ENCODE measurements at regions not wholly inside any gene's neighbourhood (a gene's known extent, or its start where the extent isn't known, plus 50 kb on each side); places are given as distances from the start of the nearest gene placed in this dataset.

GRCh38 chr17:77824102-77824779, 134.3 kb upstream of the TNRC6C start:
- Histone ChIP-seq H3K9me3 (ENCODE audit: control extremely low read depth in 1 of 5, control insufficient read depth in 4 of 5, insufficient read depth in 2 of 5, low read depth in 1 of 5, low read length in 4 of 5) (no peaks in the 10 kb centered on the region), H3K4me1 (ENCODE audit: control extremely low read depth in 1 of 4, control insufficient read depth in 4 of 4, insufficient read depth in 4 of 4, low read length in 3 of 4) (no peaks in the 10 kb centered on the region), H3K36me3 (ENCODE audit: control insufficient read depth in 4 of 4, insufficient read depth in 4 of 4, low read length in 3 of 4) (no peaks in the 10 kb centered on the region), H3K27me3 (replicated peaks in 2 of 5; ENCODE audit: control insufficient read depth in 4 of 5, insufficient read depth in 5 of 5, low read length in 4 of 5) (peaks cover 0 to 3% (median 0%) of the 10 kb centered on the region in 5 experiments), H3K4me3 (ENCODE audit: control insufficient read depth in 1 of 7, extremely low read depth in 1 of 7, insufficient read depth in 4 of 7, low read depth in 2 of 7, low read length in 6 of 7) (no peak overlapping the region), H3K27ac (ENCODE audit: insufficient read depth in 1 of 2, low read depth in 1 of 2, low read length in 2 of 2, poor library complexity in 1 of 2, severe bottlenecking in 2 of 2) (no peak overlapping the region)
- CTCF ChIA-PET = interaction anchor here (0.9 to 1.4 kb wide), 3 partner anchors 9 to 10 kb away, joined by 3 to 8 read pairs (median 4); no protein-coding TSS in a partner anchor
- POLR2A ChIA-PET = no interaction called here
- WGBS (ENCODE audit: insufficient coverage) = 98% methylated on average over 10 of the region's 11 CpGs
- DNase-seq = no peak

GRCh38 chr17:77824780-77825280, 133.7 kb upstream of the TNRC6C start:
- DNase-seq = no peak
- ChIA-PET CTCF (interaction anchor here (1.1 to 1.4 kb wide), 2 partner anchors 10 kb away, joined by 4 to 8 read pairs; no protein-coding TSS in a partner anchor), POLR2A (no interaction called here)
- H3K4me1 ChIP-seq (ENCODE audit: control extremely low read depth in 1 of 4, control insufficient read depth in 4 of 4, insufficient read depth in 4 of 4, low read length in 3 of 4) = peaks cover 0 to 3% (median under 1%) of the 10 kb centered on the region in 4 experiments
- H3K4me3 ChIP-seq (ENCODE audit: control insufficient read depth in 1 of 7, extremely low read depth in 1 of 7, insufficient read depth in 4 of 7, low read depth in 2 of 7, low read length in 6 of 7) = no peak overlapping the region
- no peak overlapping the region for H3K27ac ChIP-seq (ENCODE audit: insufficient read depth in 1 of 2, low read depth in 1 of 2, low read length in 2 of 2, poor library complexity in 1 of 2, severe bottlenecking in 2 of 2)
- H3K36me3 ChIP-seq (ENCODE audit: control insufficient read depth in 4 of 4, insufficient read depth in 4 of 4, low read length in 3 of 4) = no peaks in the 10 kb centered on the region
- 92% methylated on average over 2 of the region's 9 CpGs for WGBS (ENCODE audit: insufficient coverage)
- peaks cover 0 to 3% (median 0%) of the 10 kb centered on the region in 5 experiments for H3K27me3 ChIP-seq (replicated peaks in 2 of 5; ENCODE audit: control insufficient read depth in 4 of 5, insufficient read depth in 5 of 5, low read length in 4 of 5)
- no peaks in the 10 kb centered on the region for H3K9me3 ChIP-seq (ENCODE audit: control extremely low read depth in 1 of 5, control insufficient read depth in 4 of 5, insufficient read depth in 2 of 5, low read depth in 1 of 5, low read length in 4 of 5)

GRCh38 chr17:77825621-77826020, 132.9 kb upstream of the TNRC6C start:
- 92% methylated on average over 9 of the region's 15 CpGs for WGBS (ENCODE audit: insufficient coverage)
- peaks cover 0 to 11% (median 3%) of the 10 kb centered on the region in 4 experiments for H3K4me1 ChIP-seq (ENCODE audit: control extremely low read depth in 1 of 4, control insufficient read depth in 4 of 4, insufficient read depth in 4 of 4, low read length in 3 of 4)
- POLR2A ChIA-PET = no interaction called here
- no peak overlapping the region for H3K27ac ChIP-seq (ENCODE audit: insufficient read depth in 1 of 2, low read depth in 1 of 2, low read length in 2 of 2, poor library complexity in 1 of 2, severe bottlenecking in 2 of 2)
- H3K27me3 ChIP-seq (replicated peaks in 2 of 5; ENCODE audit: control insufficient read depth in 4 of 5, insufficient read depth in 5 of 5, low read length in 4 of 5) = peaks cover 0 to 3% (median 0%) of the 10 kb centered on the region in 5 experiments
- no peaks in the 10 kb centered on the region for H3K36me3 ChIP-seq (ENCODE audit: control insufficient read depth in 4 of 4, insufficient read depth in 4 of 4, low read length in 3 of 4)
- CTCF ChIA-PET = interaction anchor here (1.1 to 1.4 kb wide), 2 partner anchors 9 to 11 kb away, joined by 4 to 8 read pairs; no protein-coding TSS in a partner anchor
- no peak for DNase-seq
- H3K4me3 ChIP-seq (ENCODE audit: control insufficient read depth in 1 of 7, extremely low read depth in 1 of 7, insufficient read depth in 4 of 7, low read depth in 2 of 7, low read length in 6 of 7) = no peak overlapping the region
- no peaks in the 10 kb centered on the region for H3K9me3 ChIP-seq (ENCODE audit: control extremely low read depth in 1 of 5, control insufficient read depth in 4 of 5, insufficient read depth in 2 of 5, low read depth in 1 of 5, low read length in 4 of 5)

- peaks cover 0 to 3% (median 0%) of the 10 kb centered on the region in 5 experiments for H3K27me3 ChIP-seq (replicated peaks in 2 of 5; ENCODE audit: control insufficient read depth in 4 of 5, insufficient read depth in 5 of 5, low read length in 4 of 5)
- H3K4me1 ChIP-seq (ENCODE audit: control extremely low read depth in 1 of 4, control insufficient read depth in 4 of 4, insufficient read depth in 4 of 4, low read length in 3 of 4) = peaks cover 0 to 17% (median 3%) of the 10 kb centered on the region in 4 experiments
- ChIA-PET POLR2A (no interaction called here), CTCF (interaction anchor here (1.0 to 1.4 kb wide), 2 partner anchors 8 to 11 kb away, joined by 3 to 8 read pairs; no protein-coding TSS in a partner anchor)
- no peaks in the 10 kb centered on the region for H3K36me3 ChIP-seq (ENCODE audit: control insufficient read depth in 4 of 4, insufficient read depth in 4 of 4, low read length in 3 of 4)
- DNase-seq = no peak
- no peak overlapping the region for H3K27ac ChIP-seq (ENCODE audit: insufficient read depth in 1 of 2, low read depth in 1 of 2, low read length in 2 of 2, poor library complexity in 1 of 2, severe bottlenecking in 2 of 2)
- H3K4me3 ChIP-seq (ENCODE audit: control insufficient read depth in 1 of 7, extremely low read depth in 1 of 7, insufficient read depth in 4 of 7, low read depth in 2 of 7, low read length in 6 of 7) = no peak overlapping the region
- H3K9me3 ChIP-seq (ENCODE audit: control extremely low read depth in 1 of 5, control insufficient read depth in 4 of 5, insufficient read depth in 2 of 5, low read depth in 1 of 5, low read length in 4 of 5) = no peaks in the 10 kb centered on the region
- whole genome bisulfite sequencing (ENCODE audit: insufficient coverage) = 91% methylated on average over 7 of the region's 8 CpGs
These were observed 132.2 kb upstream of the TNRC6C start for GRCh38 chr17:77826132-77826873.

GRCh38 chr17:77827039-77827438, 131.5 kb upstream of the TNRC6C start:
- no peaks in the 10 kb centered on the region for H3K36me3 ChIP-seq (ENCODE audit: control insufficient read depth in 4 of 4, insufficient read depth in 4 of 4, low read length in 3 of 4)
- peaks cover 0 to 17% (median 3%) of the 10 kb centered on the region in 4 experiments for H3K4me1 ChIP-seq (ENCODE audit: control extremely low read depth in 1 of 4, control insufficient read depth in 4 of 4, insufficient read depth in 4 of 4, low read length in 3 of 4)
- H3K4me3 ChIP-seq (ENCODE audit: control insufficient read depth in 1 of 7, extremely low read depth in 1 of 7, insufficient read depth in 4 of 7, low read depth in 2 of 7, low read length in 6 of 7) = no peak overlapping the region
- DNase-seq = no peak
- no peak overlapping the region for H3K27ac ChIP-seq (ENCODE audit: insufficient read depth in 1 of 2, low read depth in 1 of 2, low read length in 2 of 2, poor library complexity in 1 of 2, severe bottlenecking in 2 of 2)
- H3K27me3 ChIP-seq (replicated peaks in 2 of 5; ENCODE audit: control insufficient read depth in 4 of 5, insufficient read depth in 5 of 5, low read length in 4 of 5) = peaks cover 0 to 2% (median 0%) of the 10 kb centered on the region in 5 experiments
- POLR2A ChIA-PET = no interaction called here
- CTCF ChIA-PET = interaction anchor here (1.0 kb wide), 1 partner anchor 11 kb away, joined by 3 read pairs; no protein-coding TSS in a partner anchor
- WGBS (ENCODE audit: insufficient coverage) = 83% methylated on average over 6 of the region's 7 CpGs
- H3K9me3 ChIP-seq (ENCODE audit: control extremely low read depth in 1 of 5, control insufficient read depth in 4 of 5, insufficient read depth in 2 of 5, low read depth in 1 of 5, low read length in 4 of 5) = no peaks in the 10 kb centered on the region

GRCh38 chr17:77827511-77827910, 131.0 kb upstream of the TNRC6C start:
- no peaks in the 10 kb centered on the region for H3K36me3 ChIP-seq (ENCODE audit: control insufficient read depth in 4 of 4, insufficient read depth in 4 of 4, low read length in 3 of 4)
- no peak overlapping the region for H3K4me3 ChIP-seq (ENCODE audit: control insufficient read depth in 1 of 7, extremely low read depth in 1 of 7, insufficient read depth in 4 of 7, low read depth in 2 of 7, low read length in 6 of 7)
- no peaks in the 10 kb centered on the region for H3K9me3 ChIP-seq (ENCODE audit: control extremely low read depth in 1 of 5, control insufficient read depth in 4 of 5, insufficient read depth in 2 of 5, low read depth in 1 of 5, low read length in 4 of 5)
- ChIA-PET CTCF (interaction anchor here (1.0 kb wide), 1 partner anchor 10 kb away, joined by 3 read pairs; no protein-coding TSS in a partner anchor), POLR2A (no interaction called here)
- H3K27me3 ChIP-seq (replicated peaks in 2 of 5; ENCODE audit: control insufficient read depth in 4 of 5, insufficient read depth in 5 of 5, low read length in 4 of 5) = no peaks in the 10 kb centered on the region
- no peak overlapping the region for H3K27ac ChIP-seq (ENCODE audit: insufficient read depth in 1 of 2, low read depth in 1 of 2, low read length in 2 of 2, poor library complexity in 1 of 2, severe bottlenecking in 2 of 2)
- 86% methylated on average over 1 of the region's 5 CpGs for WGBS (ENCODE audit: insufficient coverage)
- DNase-seq = no peak
- peaks cover 0 to 17% (median 3%) of the 10 kb centered on the region in 4 experiments for H3K4me1 ChIP-seq (ENCODE audit: control extremely low read depth in 1 of 4, control insufficient read depth in 4 of 4, insufficient read depth in 4 of 4, low read length in 3 of 4)
